Esophagus muscularis mucosa (tissue), 4 donors: ENCODE measurements at regions not wholly inside any gene's neighbourhood (a gene's known extent, or its start where the extent isn't known, plus 50 kb on each side); places are given as distances from the start of the nearest gene placed in this dataset.
A peak's percentile ranks its signal among the peaks of the same experiment; 100 is the strongest.

Experiments used
- DNase-seq: peaks from one replicate; pipeline ENCODE4 v3.0.0-alpha.2; 2017; ENCODE audit errors: extremely low spot score
- H3K27ac ChIP-seq, 4 donors: fragments of 200-600 bp; sonication (generic); replicated peaks in 1 of 4; 1 replicate in 3 of 4; 2 replicates in 1 of 4; pipeline ENCODE4 v1.5.1; 2016 to 2019; ENCODE audit warnings: mild to moderate bottlenecking in 1 of 4
- H3K27me3 ChIP-seq, 4 donors: fragments of 200-600 bp; sonication (generic); one replicate each; pipeline versions ENCODE4 v1.5.1 to v1.6.0; 2016 to 2019
- H3K36me3 ChIP-seq, 4 donors: fragments of 200-600 bp; sonication (generic); one replicate each; pipeline ENCODE4 v1.5.1; 2016 to 2019
- H3K4me1 ChIP-seq, 4 donors: fragments of 200-600 bp; sonication (generic); one replicate each; pipeline ENCODE4 v1.5.1; 2016 to 2019
- H3K4me3 ChIP-seq, 4 donors: fragments of 200-600 bp; sonication (generic); 1 replicate in 2 of 4; 2 replicates in 2 of 4; pipeline ENCODE4 v1.5.1; 2016 to 2019; ENCODE audit warnings: mild to moderate bottlenecking in 4 of 4, moderate library complexity in 1 of 4
- H3K9me3 ChIP-seq, 4 donors: fragments of 200-600 bp; sonication (generic); 1 replicate in 3 of 4; 2 replicates in 1 of 4; pipeline ENCODE4 v1.5.1; 2016 to 2019
- CTCF ChIP-seq, 3 experiments: fragments of 200-600 bp in 2 of 3; fragments of 450-650 bp in 1 of 3; sonication (generic) in 2 of 3; IDR thresholded peaks; one replicate each; pipeline ENCODE4 v1.5.1; 2017 to 2019; ENCODE audit warnings: antibody characterized with exemption in 3 of 3, mild to moderate bottlenecking in 2 of 3, moderate library complexity in 1 of 3
- EP300 ChIP-seq: sonication (generic); formaldehyde crosslinking; IDR thresholded peaks from one replicate; pipeline ENCODE4 v1.6.1; 2017; ENCODE audit warnings: antibody characterized with exemption
- POLR2A ChIP-seq: fragments of 450-650 bp; IDR thresholded peaks from one replicate; pipeline ENCODE4 v1.6.1; 2017; ENCODE audit warnings: antibody characterized with exemption, moderate library complexity, mild to moderate bottlenecking, low read depth
- POLR2AphosphoS5 ChIP-seq, 2 donors: sonication (generic); formaldehyde crosslinking; IDR thresholded peaks; one replicate each; pipeline ENCODE4 v1.6.1; 2017; ENCODE audit warnings: antibody characterized with exemption in 2 of 2
- WGBS: methylation state at CpG from one replicate; pipeline ENCODE4 v1.1.5; 2018; 5-methylcytosine and 5-hydroxymethylcytosine counted together
- intact Hi-C: fragments of 100-400 bp; cut with DNase I; formaldehyde crosslinking; loops from one replicate; pipeline ENCODE4 v1.15.1; 2023

GRCh38 chr12:86903159-86903558 lies 647.0 kb upstream of the MGAT4C start:
- no peaks in the 10 kb centered on the region for H3K36me3 ChIP-seq
- no peaks in the 10 kb centered on the region for H3K9me3 ChIP-seq
- no peak overlapping the region for H3K4me3 ChIP-seq
- no peaks in the 10 kb centered on the region for H3K27me3 ChIP-seq
- WGBS = 54% methylated on average over 1 of the region's 1 CpG
- no peak for DNase-seq
- no peaks in the 10 kb centered on the region for H3K4me1 ChIP-seq
- no peak for TF ChIP-seq POLR2AphosphoS5 (IDR thresholded peaks at IDR 0.05)
- TF ChIP-seq CTCF (IDR thresholded peaks at IDR 0.05) = no peak
- TF ChIP-seq POLR2A = no peak
- TF ChIP-seq EP300 = no peak
- no peak overlapping the region for H3K27ac ChIP-seq
- intact Hi-C loops = no loop called here

GRCh38 chr12:86860776-86861175 lies 604.6 kb upstream of the MGAT4C start:
- H3K9me3 ChIP-seq = no peaks in the 10 kb centered on the region
- no peak for TF ChIP-seq EP300
- TF ChIP-seq CTCF (IDR thresholded peaks at IDR 0.05) = no peak
- no peak for TF ChIP-seq POLR2A
- no peak for TF ChIP-seq POLR2AphosphoS5 (IDR thresholded peaks at IDR 0.05)
- intact Hi-C loops = no loop called here
- WGBS = 83% methylated on average over 3 of the region's 3 CpGs
- no peak overlapping the region for H3K4me3 ChIP-seq
- H3K27ac ChIP-seq = no peak overlapping the region
- DNase-seq = no peak
- H3K4me1 ChIP-seq = no peaks in the 10 kb centered on the region
- no peaks in the 10 kb centered on the region for H3K36me3 ChIP-seq
- H3K27me3 ChIP-seq = no peaks in the 10 kb centered on the region

- no peaks in the 10 kb centered on the region for H3K9me3 ChIP-seq
- WGBS = 81% methylated on average over 1 of the region's 1 CpG
- TF ChIP-seq EP300 = no peak
- TF ChIP-seq POLR2AphosphoS5 (IDR thresholded peaks at IDR 0.05) = no peak
- TF ChIP-seq POLR2A = no peak
- TF ChIP-seq CTCF (IDR thresholded peaks at IDR 0.05) = no peak
Observed at GRCh38 chr12:86852451-86852850, 596.3 kb upstream of the MGAT4C start.

GRCh38 chr12:86838711-86839110 lies 582.5 kb upstream of the MGAT4C start:
- intact Hi-C loops = no loop called here
- Histone ChIP-seq H3K4me1 (no peaks in the 10 kb centered on the region), H3K27ac (no peak overlapping the region), H3K36me3 (no peaks in the 10 kb centered on the region), H3K4me3 (peak overlapping the region in 1 of 4 donors; percentile 1), H3K27me3 (no peaks in the 10 kb centered on the region), H3K9me3 (no peaks in the 10 kb centered on the region)
- DNase-seq = no peak
- 47% methylated on average over 4 of the region's 4 CpGs for WGBS
- TF ChIP-seq POLR2A = no peak
- no peak for TF ChIP-seq CTCF (IDR thresholded peaks at IDR 0.05)
- TF ChIP-seq POLR2AphosphoS5 (IDR thresholded peaks at IDR 0.05) = no peak
- TF ChIP-seq EP300 = no peak

More at GRCh38 chr12:86852451-86852850, 596.3 kb upstream of the MGAT4C start:
- Histone ChIP-seq H3K4me1 (no peaks in the 10 kb centered on the region), H3K27me3 (no peaks in the 10 kb centered on the region), H3K36me3 (no peaks in the 10 kb centered on the region), H3K27ac (no peak overlapping the region), H3K4me3 (no peak overlapping the region)
- intact Hi-C loops = no loop called here
- DNase-seq = no peak

GRCh38 chr12:86838260-86838659 lies 582.1 kb upstream of the MGAT4C start:
- H3K4me3 ChIP-seq = no peak overlapping the region
- 58% methylated on average over 1 of the region's 1 CpG for WGBS

More at GRCh38 chr12:86838260-86838659, 582.1 kb upstream of the MGAT4C start:
- Histone ChIP-seq H3K4me1 (no peaks in the 10 kb centered on the region), H3K27me3 (no peaks in the 10 kb centered on the region), H3K27ac (no peak overlapping the region), H3K36me3 (no peaks in the 10 kb centered on the region), H3K9me3 (no peaks in the 10 kb centered on the region)
- intact Hi-C loops = no loop called here
- no peak for TF ChIP-seq EP300
- TF ChIP-seq POLR2AphosphoS5 (IDR thresholded peaks at IDR 0.05) = no peak
- no peak for TF ChIP-seq CTCF (IDR thresholded peaks at IDR 0.05)
- no peak for TF ChIP-seq POLR2A
- DNase-seq = no peak
